ENCODE measurements at regions not wholly inside any gene's neighbourhood (a gene's known extent, or its start where the extent isn't known, plus 50 kb on each side); places are given as distances from the start of the nearest gene placed in this dataset.

DNA sequence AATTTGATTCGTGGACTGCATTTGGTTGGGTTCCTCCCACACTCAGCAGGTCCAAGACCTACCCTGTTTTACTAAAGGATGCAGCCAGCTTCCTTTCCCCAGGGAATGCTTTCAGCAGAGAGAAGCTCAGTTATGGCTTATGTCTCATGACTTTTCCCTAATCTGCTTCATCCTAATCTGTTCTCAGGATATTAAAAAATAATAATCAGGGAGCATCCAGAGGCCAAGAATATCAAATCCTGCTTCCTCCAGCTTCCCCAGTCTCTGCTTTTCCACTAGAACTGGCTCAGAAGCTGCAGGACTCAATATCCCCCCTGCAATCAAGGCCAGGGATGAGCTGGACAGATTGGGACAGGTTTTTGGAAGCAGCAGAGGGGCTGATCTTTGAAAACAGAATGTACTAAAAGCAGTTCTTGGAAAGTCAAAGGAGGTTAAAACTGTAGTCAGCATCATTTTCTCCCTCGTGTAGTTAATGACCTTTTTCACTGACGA, 326.9 kb upstream of the TNP1 start:
- peaks cover 4% of the 10 kb centered on the region for H3K9me3 Mint-ChIP-seq
- DNase-seq, result no peak
- no peaks in the 10 kb centered on the region for H3K36me3 Mint-ChIP-seq (ENCODE audit: low read depth)
- H3K4me3 Mint-ChIP-seq, result no peak overlapping the region
- TF ChIP-seq, protein P1, sequence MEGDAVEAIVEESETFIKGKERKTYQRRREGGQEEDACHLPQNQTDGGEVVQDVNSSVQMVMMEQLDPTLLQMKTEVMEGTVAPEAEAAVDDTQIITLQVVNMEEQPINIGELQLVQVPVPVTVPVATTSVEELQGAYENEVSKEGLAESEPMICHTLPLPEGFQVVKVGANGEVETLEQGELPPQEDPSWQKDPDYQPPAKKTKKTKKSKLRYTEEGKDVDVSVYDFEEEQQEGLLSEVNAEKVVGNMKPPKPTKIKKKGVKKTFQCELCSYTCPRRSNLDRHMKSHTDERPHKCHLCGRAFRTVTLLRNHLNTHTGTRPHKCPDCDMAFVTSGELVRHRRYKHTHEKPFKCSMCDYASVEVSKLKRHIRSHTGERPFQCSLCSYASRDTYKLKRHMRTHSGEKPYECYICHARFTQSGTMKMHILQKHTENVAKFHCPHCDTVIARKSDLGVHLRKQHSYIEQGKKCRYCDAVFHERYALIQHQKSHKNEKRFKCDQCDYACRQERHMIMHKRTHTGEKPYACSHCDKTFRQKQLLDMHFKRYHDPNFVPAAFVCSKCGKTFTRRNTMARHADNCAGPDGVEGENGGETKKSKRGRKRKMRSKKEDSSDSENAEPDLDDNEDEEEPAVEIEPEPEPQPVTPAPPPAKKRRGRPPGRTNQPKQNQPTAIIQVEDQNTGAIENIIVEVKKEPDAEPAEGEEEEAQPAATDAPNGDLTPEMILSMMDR (IDR thresholded peaks at IDR 0.05), result no peak
- peaks cover 12% of the 10 kb centered on the region for H3K27me3 Mint-ChIP-seq (ENCODE audit: low read depth, poor library complexity)
- peaks cover 8% of the 10 kb centered on the region for H3K4me1 Mint-ChIP-seq
- no peak overlapping the region for H3K27ac Mint-ChIP-seq

DNA sequence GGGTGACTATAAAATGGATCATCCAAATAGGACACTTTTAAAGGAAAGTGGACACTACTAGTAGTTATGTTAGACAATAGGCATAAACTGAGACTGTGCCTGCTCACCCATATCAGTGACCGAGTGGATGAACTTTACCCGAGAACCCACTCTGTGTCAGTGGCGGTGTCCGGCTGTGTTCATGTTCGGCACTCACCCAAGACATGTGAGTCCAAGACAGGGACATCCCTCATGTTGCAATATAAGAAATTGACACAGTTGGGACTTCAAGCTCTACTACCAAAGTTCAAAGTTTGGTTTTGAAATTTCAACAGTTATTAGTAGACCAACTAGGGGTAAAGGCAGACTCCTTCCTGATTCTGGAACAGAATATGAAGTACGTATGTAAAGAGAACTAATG, 326.3 kb upstream of the TNP1 start:
- no peak overlapping the region for H3K27ac Mint-ChIP-seq
- H3K36me3 Mint-ChIP-seq (ENCODE audit: low read depth), result no peaks in the 10 kb centered on the region

GRCh38 chr2:217185265-217185995, 325.6 kb upstream of the TNP1 start:
- H3K27ac Mint-ChIP-seq, result no peak overlapping the region
- H3K4me3 Mint-ChIP-seq, result no peak overlapping the region
- no peaks in the 10 kb centered on the region for H3K36me3 Mint-ChIP-seq (ENCODE audit: low read depth)
- H3K4me1 Mint-ChIP-seq, result peaks cover 8% of the 10 kb centered on the region
- no peaks in the 10 kb centered on the region for H3K9me3 Mint-ChIP-seq
- TF ChIP-seq, protein P1 (IDR thresholded peaks at IDR 0.05), result no peak
- H3K27me3 Mint-ChIP-seq (ENCODE audit: low read depth, poor library complexity), result peaks cover 9% of the 10 kb centered on the region
- no peak for DNase-seq

More for the DNA sequence above, 326.3 kb upstream of the TNP1 start:
- TF ChIP-seq, protein P1 (IDR thresholded peaks at IDR 0.05), result no peak
- peaks cover 8% of the 10 kb centered on the region for H3K4me1 Mint-ChIP-seq
- peaks cover 4% of the 10 kb centered on the region for H3K9me3 Mint-ChIP-seq
- no peak for DNase-seq
- peaks cover 12% of the 10 kb centered on the region for H3K27me3 Mint-ChIP-seq (ENCODE audit: low read depth, poor library complexity)
- H3K4me3 Mint-ChIP-seq, result no peak overlapping the region

DNA sequence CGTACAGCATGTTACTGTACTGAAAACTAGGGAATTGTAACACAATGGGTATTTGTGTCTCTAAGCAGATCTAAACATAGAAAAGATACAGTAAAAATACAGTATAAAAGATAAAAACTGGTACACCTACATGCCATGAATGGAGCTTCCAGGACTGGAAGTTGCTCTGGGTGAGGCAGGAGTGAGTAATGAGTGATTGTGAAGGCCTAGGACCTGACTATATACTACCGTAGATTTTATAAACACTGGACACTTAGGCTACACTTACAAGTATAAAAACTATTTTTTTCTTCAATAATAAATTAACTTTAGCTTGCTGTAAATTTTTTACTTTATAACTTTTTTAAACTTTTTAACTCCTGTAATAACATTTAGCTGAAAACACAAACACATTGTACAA, 324.4 kb upstream of the TNP1 start:
- DNase-seq, result no peak
- Mint-ChIP-seq H3K27me3 (ENCODE audit: low read depth, poor library complexity) (peaks cover 9% of the 10 kb centered on the region), H3K27ac (no peak overlapping the region), H3K4me1 (peaks cover 8% of the 10 kb centered on the region), H3K36me3 (ENCODE audit: low read depth) (no peaks in the 10 kb centered on the region), H3K4me3 (no peak overlapping the region), H3K9me3 (peaks cover 3% of the 10 kb centered on the region)
- TF ChIP-seq, protein P1 (IDR thresholded peaks at IDR 0.05), result no peak

DNA sequence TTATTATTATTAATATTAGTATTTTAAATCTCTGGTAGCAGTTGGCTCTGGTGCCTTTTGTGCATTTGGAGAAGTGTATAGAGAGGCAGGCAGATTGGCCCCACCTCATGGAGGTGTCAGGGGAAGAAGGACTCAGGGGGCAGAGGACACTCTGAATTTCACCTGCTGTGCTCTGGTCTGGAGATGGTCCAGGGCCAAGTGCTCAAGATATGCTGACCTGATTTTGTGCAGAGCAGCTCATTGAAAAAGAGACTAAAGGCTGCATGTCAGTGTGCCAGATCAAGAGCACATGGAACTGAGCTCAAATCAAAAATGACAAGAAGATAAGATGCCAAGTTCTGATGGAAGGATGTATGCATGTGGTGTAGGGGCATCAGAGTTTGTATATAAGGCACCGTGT, 323.6 kb upstream of the TNP1 start:
- H3K9me3 Mint-ChIP-seq, result peaks cover 8% of the 10 kb centered on the region
- no peaks in the 10 kb centered on the region for H3K36me3 Mint-ChIP-seq (ENCODE audit: low read depth)
- peaks cover 5% of the 10 kb centered on the region for H3K27me3 Mint-ChIP-seq (ENCODE audit: low read depth, poor library complexity)
- peaks cover 8% of the 10 kb centered on the region for H3K4me1 Mint-ChIP-seq
- DNase-seq, result no peak
- no peak overlapping the region for H3K27ac Mint-ChIP-seq
- TF ChIP-seq, protein P1 (IDR thresholded peaks at IDR 0.05), result no peak
- no peak overlapping the region for H3K4me3 Mint-ChIP-seq

GRCh38 chr2:217182926-217183325, 323.1 kb upstream of the TNP1 start:
- H3K27me3 Mint-ChIP-seq (ENCODE audit: low read depth, poor library complexity), result peaks cover 5% of the 10 kb centered on the region
- H3K27ac Mint-ChIP-seq, result no peak overlapping the region
- H3K36me3 Mint-ChIP-seq (ENCODE audit: low read depth), result no peaks in the 10 kb centered on the region
- peaks cover 12% of the 10 kb centered on the region for H3K9me3 Mint-ChIP-seq
- H3K4me3 Mint-ChIP-seq, result no peak overlapping the region
- TF ChIP-seq, protein P1 (IDR thresholded peaks at IDR 0.05), result no peak
- DNase-seq, result no peak
- H3K4me1 Mint-ChIP-seq, result peaks cover 8% of the 10 kb centered on the region

Measured in nephron progenitor cell (in vitro differentiated cells).